ENCODE measurements at regions not wholly inside any gene's neighbourhood (a gene's known extent, or its start where the extent isn't known, plus 50 kb on each side); places are given as distances from the start of the nearest gene placed in this dataset.

DNA sequence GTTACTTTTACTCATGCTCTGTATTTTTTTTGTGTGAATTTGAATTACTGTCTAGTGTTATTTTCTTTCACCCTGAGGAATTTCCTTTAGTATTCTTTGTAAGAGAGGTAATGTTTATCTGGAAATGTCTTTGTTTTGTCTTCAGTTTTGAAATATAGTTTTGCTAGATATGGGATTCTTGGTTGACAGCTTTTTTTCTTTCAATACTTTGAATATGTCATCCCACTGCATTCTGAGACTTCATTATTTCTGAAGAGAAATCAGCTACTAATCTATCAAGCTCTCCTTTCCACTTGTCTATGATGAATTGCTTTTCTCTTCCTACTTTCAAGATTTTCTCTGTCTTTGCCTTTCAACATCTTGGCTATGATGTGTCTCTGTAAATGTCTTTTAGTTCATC lies 217.0 kb upstream of the CASK start:
- no peak for TF ChIP-seq EZH2phosphoT487 (IDR thresholded peaks at IDR 0.05; ENCODE audit: low read length)
- no peak for TF ChIP-seq EZH2 (optimal IDR thresholded peaks at IDR 0.05; ENCODE audit: low read depth, low read length)
- TF ChIP-seq, protein P1, sequence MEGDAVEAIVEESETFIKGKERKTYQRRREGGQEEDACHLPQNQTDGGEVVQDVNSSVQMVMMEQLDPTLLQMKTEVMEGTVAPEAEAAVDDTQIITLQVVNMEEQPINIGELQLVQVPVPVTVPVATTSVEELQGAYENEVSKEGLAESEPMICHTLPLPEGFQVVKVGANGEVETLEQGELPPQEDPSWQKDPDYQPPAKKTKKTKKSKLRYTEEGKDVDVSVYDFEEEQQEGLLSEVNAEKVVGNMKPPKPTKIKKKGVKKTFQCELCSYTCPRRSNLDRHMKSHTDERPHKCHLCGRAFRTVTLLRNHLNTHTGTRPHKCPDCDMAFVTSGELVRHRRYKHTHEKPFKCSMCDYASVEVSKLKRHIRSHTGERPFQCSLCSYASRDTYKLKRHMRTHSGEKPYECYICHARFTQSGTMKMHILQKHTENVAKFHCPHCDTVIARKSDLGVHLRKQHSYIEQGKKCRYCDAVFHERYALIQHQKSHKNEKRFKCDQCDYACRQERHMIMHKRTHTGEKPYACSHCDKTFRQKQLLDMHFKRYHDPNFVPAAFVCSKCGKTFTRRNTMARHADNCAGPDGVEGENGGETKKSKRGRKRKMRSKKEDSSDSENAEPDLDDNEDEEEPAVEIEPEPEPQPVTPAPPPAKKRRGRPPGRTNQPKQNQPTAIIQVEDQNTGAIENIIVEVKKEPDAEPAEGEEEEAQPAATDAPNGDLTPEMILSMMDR (IDR thresholded peaks at IDR 0.05; ENCODE audit: low read length) = no peak
- Histone ChIP-seq H3K27ac (ENCODE audit: low read length) (no peak overlapping the region), H3K9me2 (replicated peaks; ENCODE audit: insufficient read depth, low read length) (no peaks in the 10 kb centered on the region), H3K79me2 (ENCODE audit: low read length) (no peaks in the 10 kb centered on the region), H3K9ac (ENCODE audit: low read length) (no peak overlapping the region), H3K27me3 (replicated peaks; ENCODE audit: insufficient read depth, low read length) (no peaks in the 10 kb centered on the region), H2AFZ (ENCODE audit: low read length) (no peak overlapping the region), H3K36me3 (replicated peaks; ENCODE audit: insufficient read depth, low read length) (no peaks in the 10 kb centered on the region), H3K4me2 (ENCODE audit: low read depth, low read length) (no peak overlapping the region), H4K20me1 (ENCODE audit: insufficient read depth, low read length) (no peaks in the 10 kb centered on the region), H3F3A (ENCODE audit: insufficient read depth, low read length) (no peaks in the 10 kb centered on the region), H3K9me3 (replicated peaks; ENCODE audit: insufficient read depth, low read length) (no peaks in the 10 kb centered on the region), H3K4me3 (ENCODE audit: low read length) (no peak overlapping the region), H3K4me1 (ENCODE audit: low read length) (no peaks in the 10 kb centered on the region)
- DNase-seq = no peak

DNA sequence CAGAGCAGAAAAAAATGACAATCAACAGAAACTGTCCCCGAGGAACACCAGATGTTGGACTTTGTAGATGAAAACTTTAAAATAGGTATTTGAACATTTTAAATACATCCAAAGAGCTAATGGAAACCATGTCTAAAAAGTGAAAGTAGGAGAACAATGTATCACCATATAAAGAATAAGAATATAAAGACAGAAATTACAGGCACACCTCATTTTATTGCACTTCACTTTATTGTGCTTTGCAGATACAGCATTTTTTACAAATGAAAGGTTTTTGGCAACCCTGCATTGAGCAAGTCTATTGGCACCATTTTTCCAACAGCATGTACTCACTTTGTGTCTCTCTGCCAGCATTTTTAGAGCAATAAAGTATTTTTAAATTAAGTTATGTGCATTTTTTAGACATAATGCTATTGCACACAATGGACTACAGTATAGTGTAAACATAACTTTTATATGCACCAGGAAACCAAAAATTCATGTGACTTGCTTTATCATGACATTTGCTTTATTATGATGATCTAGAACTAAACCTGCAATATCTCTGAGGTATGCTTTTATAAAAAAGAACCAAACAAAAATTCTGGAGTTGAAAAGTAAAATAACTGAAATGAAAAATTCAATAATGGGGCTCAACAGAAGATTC lies 212.4 kb upstream of the CASK start:
- no peaks in the 10 kb centered on the region for H4K20me1 ChIP-seq (ENCODE audit: insufficient read depth, low read length)
- no peaks in the 10 kb centered on the region for H3K79me2 ChIP-seq (ENCODE audit: low read length)
- H3K4me2 ChIP-seq (ENCODE audit: low read depth, low read length) = no peak overlapping the region
- H3K9me2 ChIP-seq (replicated peaks; ENCODE audit: insufficient read depth, low read length) = no peaks in the 10 kb centered on the region
- H3F3A ChIP-seq (ENCODE audit: insufficient read depth, low read length) = no peaks in the 10 kb centered on the region
- DNase-seq = no peak
- no peaks in the 10 kb centered on the region for H3K4me1 ChIP-seq (ENCODE audit: low read length)
- no peak overlapping the region for H3K27ac ChIP-seq (ENCODE audit: low read length)
- TF ChIP-seq EZH2phosphoT487 (IDR thresholded peaks at IDR 0.05; ENCODE audit: low read length) (no peak), EZH2 (optimal IDR thresholded peaks at IDR 0.05; ENCODE audit: low read depth, low read length) (no peak)
- TF ChIP-seq, protein P1 (IDR thresholded peaks at IDR 0.05; ENCODE audit: low read length) = no peak
- H3K36me3 ChIP-seq (replicated peaks; ENCODE audit: insufficient read depth, low read length) = no peaks in the 10 kb centered on the region
- no peaks in the 10 kb centered on the region for H3K27me3 ChIP-seq (replicated peaks; ENCODE audit: insufficient read depth, low read length)
- no peak overlapping the region for H3K4me3 ChIP-seq (ENCODE audit: low read length)
- no peak overlapping the region for H3K9ac ChIP-seq (ENCODE audit: low read length)
- H3K9me3 ChIP-seq (replicated peaks; ENCODE audit: insufficient read depth, low read length) = no peaks in the 10 kb centered on the region
- H2AFZ ChIP-seq (ENCODE audit: low read length) = no peak overlapping the region

DNA sequence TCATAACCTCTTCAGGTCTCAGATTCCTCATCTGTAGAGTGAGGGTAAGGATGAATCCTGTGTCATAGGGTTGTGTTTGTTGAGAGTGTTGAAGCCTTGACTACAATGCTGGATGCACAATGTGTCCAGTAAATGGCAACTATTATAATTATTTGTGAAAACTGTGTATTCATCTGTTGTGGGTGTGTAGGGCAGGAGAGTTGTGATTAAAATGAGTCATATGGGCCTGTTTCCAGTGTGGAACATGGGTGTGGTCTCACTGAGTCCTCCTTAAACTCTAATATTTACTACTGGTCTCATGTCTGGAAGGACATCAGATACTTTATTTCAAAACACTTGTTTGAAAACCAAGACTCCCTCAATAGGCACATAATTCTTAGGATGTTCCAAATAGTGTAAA lies 208.5 kb upstream of the CASK start:
- no peaks in the 10 kb centered on the region for H3K79me2 ChIP-seq (ENCODE audit: low read length)
- H3K9ac ChIP-seq (ENCODE audit: low read length) = no peak overlapping the region
- H2AFZ ChIP-seq (ENCODE audit: low read length) = no peak overlapping the region
- H3K9me3 ChIP-seq (replicated peaks; ENCODE audit: insufficient read depth, low read length) = no peaks in the 10 kb centered on the region
- H3K27me3 ChIP-seq (replicated peaks; ENCODE audit: insufficient read depth, low read length) = no peaks in the 10 kb centered on the region
- no peaks in the 10 kb centered on the region for H4K20me1 ChIP-seq (ENCODE audit: insufficient read depth, low read length)
- H3K4me2 ChIP-seq (ENCODE audit: low read depth, low read length) = no peak overlapping the region
- no peak overlapping the region for H3K27ac ChIP-seq (ENCODE audit: low read length)
- H3K4me3 ChIP-seq (ENCODE audit: low read length) = no peak overlapping the region
- H3K4me1 ChIP-seq (ENCODE audit: low read length) = peaks cover 10% of the 10 kb centered on the region; the same call in 1 of the 2 replicates
- TF ChIP-seq EZH2 (optimal IDR thresholded peaks at IDR 0.05; ENCODE audit: low read depth, low read length) = no peak
- TF ChIP-seq, protein P1 (IDR thresholded peaks at IDR 0.05; ENCODE audit: low read length) = no peak
- DNase-seq = no peak
- no peaks in the 10 kb centered on the region for H3K36me3 ChIP-seq (replicated peaks; ENCODE audit: insufficient read depth, low read length)
- H3K9me2 ChIP-seq (replicated peaks; ENCODE audit: insufficient read depth, low read length) = no peaks in the 10 kb centered on the region
- peaks cover 9% of the 10 kb centered on the region; the same call in 1 of the 2 replicates for H3F3A ChIP-seq (ENCODE audit: insufficient read depth, low read length)

All from MM.1S (cell line).